ENCODE measurements at regions not wholly inside any gene's neighbourhood (a gene's known extent, or its start where the extent isn't known, plus 50 kb on each side); places are given as distances from the start of the nearest gene placed in this dataset.

DNA sequence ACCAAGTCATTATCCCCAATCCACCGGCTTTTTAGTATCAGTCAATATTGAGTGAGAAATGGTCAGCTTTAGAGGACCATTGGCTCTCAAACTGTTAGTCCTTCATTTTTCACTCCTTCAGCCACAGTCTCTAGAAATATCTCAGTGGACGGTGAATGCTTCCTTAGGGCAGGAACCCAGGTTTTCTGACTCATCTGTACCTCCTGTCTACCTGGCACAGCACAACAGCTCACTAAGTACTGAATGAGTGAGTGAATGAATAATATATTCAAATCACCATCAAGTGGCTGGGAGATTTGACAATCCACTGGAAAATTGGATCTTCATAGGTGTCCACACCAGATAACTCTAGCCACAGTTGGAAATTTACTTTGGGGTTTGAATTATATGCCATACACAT, 609.5 kb upstream of the CLINT1 start:
- no peak for DNase-seq
- Histone ChIP-seq H3K36me3 (ENCODE audit: low read depth, missing control alignments) (no peaks in the 10 kb centered on the region), H3K4me1 (peaks cover 3% of the 10 kb centered on the region), H3K27ac (no peak overlapping the region), H3K9me3 (no peaks in the 10 kb centered on the region), H3K4me3 (no peak overlapping the region), H3K27me3 (no peaks in the 10 kb centered on the region)
- intact Hi-C loops (cut with DNase I; ENCODE audit: low total_unique reads) = no loop called here
- TF ChIP-seq POLR2A (IDR thresholded peaks at IDR 0.05) = no peak
- TF ChIP-seq, protein P1, sequence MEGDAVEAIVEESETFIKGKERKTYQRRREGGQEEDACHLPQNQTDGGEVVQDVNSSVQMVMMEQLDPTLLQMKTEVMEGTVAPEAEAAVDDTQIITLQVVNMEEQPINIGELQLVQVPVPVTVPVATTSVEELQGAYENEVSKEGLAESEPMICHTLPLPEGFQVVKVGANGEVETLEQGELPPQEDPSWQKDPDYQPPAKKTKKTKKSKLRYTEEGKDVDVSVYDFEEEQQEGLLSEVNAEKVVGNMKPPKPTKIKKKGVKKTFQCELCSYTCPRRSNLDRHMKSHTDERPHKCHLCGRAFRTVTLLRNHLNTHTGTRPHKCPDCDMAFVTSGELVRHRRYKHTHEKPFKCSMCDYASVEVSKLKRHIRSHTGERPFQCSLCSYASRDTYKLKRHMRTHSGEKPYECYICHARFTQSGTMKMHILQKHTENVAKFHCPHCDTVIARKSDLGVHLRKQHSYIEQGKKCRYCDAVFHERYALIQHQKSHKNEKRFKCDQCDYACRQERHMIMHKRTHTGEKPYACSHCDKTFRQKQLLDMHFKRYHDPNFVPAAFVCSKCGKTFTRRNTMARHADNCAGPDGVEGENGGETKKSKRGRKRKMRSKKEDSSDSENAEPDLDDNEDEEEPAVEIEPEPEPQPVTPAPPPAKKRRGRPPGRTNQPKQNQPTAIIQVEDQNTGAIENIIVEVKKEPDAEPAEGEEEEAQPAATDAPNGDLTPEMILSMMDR (IDR thresholded peaks at IDR 0.05) = no peak
- 75 to 94% methylated on average over 2 of the region's 2 CpGs for WGBS, 2 donors

DNA sequence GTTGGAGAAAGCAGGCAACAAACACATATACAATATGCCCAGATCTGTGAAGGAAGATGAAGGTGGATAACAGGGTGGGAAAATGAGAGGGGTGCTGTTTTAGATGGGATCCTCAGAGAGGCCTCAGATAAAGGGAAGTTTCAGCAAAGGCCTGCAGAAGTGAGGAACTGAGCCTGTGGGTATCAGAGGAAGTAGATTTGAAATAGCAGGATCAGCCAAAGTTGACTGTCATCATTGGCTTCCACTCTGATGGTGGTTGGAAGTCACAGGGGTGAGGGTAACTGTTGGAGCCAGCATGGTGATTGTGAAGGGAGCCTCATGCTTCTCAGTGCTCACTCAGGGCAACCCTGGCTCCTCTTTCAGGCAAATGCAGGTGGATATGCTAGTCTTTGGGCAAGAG, 607.2 kb upstream of the CLINT1 start:
- Histone ChIP-seq H3K27ac (no peak overlapping the region), H3K4me1 (peaks cover 22% of the 10 kb centered on the region), H3K27me3 (no peaks in the 10 kb centered on the region), H3K9me3 (no peaks in the 10 kb centered on the region), H3K4me3 (no peak overlapping the region), H3K36me3 (ENCODE audit: low read depth, missing control alignments) (no peaks in the 10 kb centered on the region)
- no peak for DNase-seq
- intact Hi-C loops (cut with DNase I; ENCODE audit: low total_unique reads) = no loop called here
- TF ChIP-seq POLR2A (IDR thresholded peaks at IDR 0.05) = no peak
- TF ChIP-seq, protein P1 (IDR thresholded peaks at IDR 0.05) = no peak

DNA sequence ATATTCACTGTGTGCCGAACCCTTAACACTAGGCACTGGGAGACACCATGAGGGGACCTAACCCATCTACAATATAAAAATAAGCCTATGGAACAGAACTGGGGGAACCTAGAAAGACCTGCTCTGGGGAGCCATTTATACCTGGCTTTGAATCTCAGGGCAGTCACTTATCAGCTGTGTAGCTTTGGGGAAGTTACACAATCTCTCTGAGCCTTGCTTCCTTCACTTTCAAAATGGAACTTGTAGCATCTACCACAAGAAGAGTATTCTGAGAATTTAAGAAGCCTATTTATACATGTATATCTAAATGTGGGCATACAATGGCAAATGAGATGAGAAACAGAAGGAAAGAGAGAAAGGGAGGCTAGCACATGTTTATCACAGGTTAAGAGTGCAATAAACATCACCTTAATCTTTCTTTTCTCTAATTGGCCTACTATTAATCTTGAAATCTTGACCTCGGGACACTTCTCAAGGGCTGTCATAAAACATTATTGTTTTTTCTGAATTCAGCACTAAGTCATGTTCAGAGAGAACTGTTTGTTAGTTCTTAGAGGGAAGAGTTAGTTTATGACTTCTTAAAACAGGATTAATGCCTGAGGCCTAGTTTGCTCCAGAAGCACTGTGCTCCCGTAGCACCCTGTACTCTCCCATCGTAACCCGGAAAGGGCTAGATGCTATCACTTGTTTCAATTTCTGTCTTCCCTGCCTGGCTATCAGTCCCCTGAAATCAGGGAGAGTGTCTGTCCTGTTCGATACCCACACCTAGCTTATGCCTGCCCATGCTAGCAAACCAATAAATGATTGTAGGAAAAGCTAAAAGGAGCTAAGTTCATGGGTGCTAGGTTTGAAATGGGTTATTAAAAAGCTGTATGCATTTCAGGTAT, 606.4 kb upstream of the CLINT1 start:
- intact Hi-C loops (cut with DNase I; ENCODE audit: low total_unique reads) = no loop called here
- H3K4me1 ChIP-seq = peaks cover 26% of the 10 kb centered on the region

DNA sequence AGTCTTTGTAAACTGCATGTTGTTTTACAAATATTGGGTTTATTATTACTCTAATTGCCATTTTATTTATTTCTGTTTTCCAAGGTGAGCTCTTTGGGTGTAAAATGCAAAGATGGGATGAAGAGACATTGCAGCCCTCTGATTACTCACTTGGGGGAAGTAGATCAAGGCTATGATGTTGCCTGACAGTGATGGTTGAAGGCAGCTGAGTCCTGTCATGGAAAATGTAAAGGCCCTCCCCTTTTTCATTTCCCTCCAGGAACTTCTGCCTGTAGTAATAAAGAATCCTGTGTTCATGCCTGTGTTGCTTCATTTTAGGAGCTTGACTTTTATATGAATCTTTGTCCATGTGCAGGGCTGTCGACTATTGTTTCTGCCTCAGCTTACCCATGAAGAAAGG, 605.4 kb upstream of the CLINT1 start:
- Histone ChIP-seq H3K27ac (no peak overlapping the region), H3K36me3 (ENCODE audit: low read depth, missing control alignments) (no peaks in the 10 kb centered on the region), H3K4me3 (no peak overlapping the region), H3K9me3 (no peaks in the 10 kb centered on the region), H3K4me1 (peaks cover 26% of the 10 kb centered on the region), H3K27me3 (no peaks in the 10 kb centered on the region)
- TF ChIP-seq, protein P1 (IDR thresholded peaks at IDR 0.05) = no peak
- TF ChIP-seq POLR2A (IDR thresholded peaks at IDR 0.05) = no peak
- intact Hi-C loops (cut with DNase I; ENCODE audit: low total_unique reads) = no loop called here
- WGBS, 2 donors = 78 to 92% methylated on average over 1 of the region's 1 CpG
- no peak for DNase-seq

More for the DNA sequence above, 606.4 kb upstream of the CLINT1 start:
- H3K36me3 ChIP-seq (ENCODE audit: low read depth, missing control alignments) = no peaks in the 10 kb centered on the region
- 77 to 84% methylated on average over 6 of the region's 6 CpGs for WGBS, 2 donors
- H3K4me3 ChIP-seq = no peak overlapping the region
- H3K27ac ChIP-seq = no peak overlapping the region
- TF ChIP-seq, protein P1 (IDR thresholded peaks at IDR 0.05) = no peak
- TF ChIP-seq POLR2A (IDR thresholded peaks at IDR 0.05) = no peak
- no peaks in the 10 kb centered on the region for H3K9me3 ChIP-seq
- H3K27me3 ChIP-seq = no peaks in the 10 kb centered on the region
- DNase-seq = no peak

DNA sequence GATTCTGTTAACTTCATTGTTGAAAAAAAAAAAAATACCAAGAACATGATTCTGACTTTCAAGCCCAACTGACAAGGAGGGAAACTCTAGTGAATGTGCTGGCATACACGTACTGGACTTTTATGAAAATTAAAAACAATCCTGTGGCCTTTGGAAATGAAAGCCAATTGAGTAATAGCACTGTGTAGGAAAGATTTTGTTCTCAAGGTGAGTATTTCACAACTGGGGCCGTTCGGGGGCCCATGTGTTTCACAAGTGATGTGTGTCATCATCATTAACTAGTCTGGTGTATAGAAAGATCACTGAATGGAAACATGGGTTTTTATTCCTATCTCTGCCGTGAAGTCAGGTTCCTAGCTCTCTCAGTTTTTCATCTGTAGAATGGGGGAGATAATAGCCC, 605.0 kb upstream of the CLINT1 start:
- no peak for TF ChIP-seq POLR2A (IDR thresholded peaks at IDR 0.05)
- TF ChIP-seq, protein P1 (IDR thresholded peaks at IDR 0.05) = no peak
- H3K4me1 ChIP-seq = peaks cover 26% of the 10 kb centered on the region
- H3K9me3 ChIP-seq = no peaks in the 10 kb centered on the region
- no peak overlapping the region for H3K27ac ChIP-seq
- no peaks in the 10 kb centered on the region for H3K36me3 ChIP-seq (ENCODE audit: low read depth, missing control alignments)
- DNase-seq = no peak
- H3K27me3 ChIP-seq = no peaks in the 10 kb centered on the region
- H3K4me3 ChIP-seq = no peak overlapping the region
- WGBS, 2 donors = 71 to 74% methylated on average over 4 of the region's 4 CpGs
- intact Hi-C loops (cut with DNase I; ENCODE audit: low total_unique reads) = no loop called here
